OCI-LY3 (cell line): ENCODE measurements at regions not wholly inside any gene's neighbourhood (a gene's known extent, or its start where the extent isn't known, plus 50 kb on each side); places are given as distances from the start of the nearest gene placed in this dataset.

Source experiments
- CTCF ChIP-seq: fragments of 200-600, 300-600 bp; sonication (generic); IDR thresholded peaks from 2 replicates; pipeline ENCODE4 v1.5.1; 2014; ENCODE audit warnings: antibody characterized with exemption, low read length, low read depth
- EZH2phosphoT487 ChIP-seq: fragments of 200-600 bp; shearing (Covaris generic); IDR thresholded peaks from 2 replicates; pipeline ENCODE4 v1.6.1; 2018; ENCODE audit warnings: antibody characterized with exemption, mixed run types, low read depth

GRCh38 chr15:55106155-55106554, 90.6 kb downstream of the RSL24D1 start:
- TF ChIP-seq CTCF (no peak), EZH2phosphoT487 (no peak)
